ENCODE measurements at regions not wholly inside any gene's neighbourhood (a gene's known extent, or its start where the extent isn't known, plus 50 kb on each side); places are given as distances from the start of the nearest gene placed in this dataset.
A peak's percentile ranks its signal among the peaks of the same experiment; 100 is the strongest.
"Not testable (repeated sequence)": the region's sequence is repeated elsewhere in the genome, so short reads cannot be mapped to it uniquely, and the experiment has no call there.

DNA sequence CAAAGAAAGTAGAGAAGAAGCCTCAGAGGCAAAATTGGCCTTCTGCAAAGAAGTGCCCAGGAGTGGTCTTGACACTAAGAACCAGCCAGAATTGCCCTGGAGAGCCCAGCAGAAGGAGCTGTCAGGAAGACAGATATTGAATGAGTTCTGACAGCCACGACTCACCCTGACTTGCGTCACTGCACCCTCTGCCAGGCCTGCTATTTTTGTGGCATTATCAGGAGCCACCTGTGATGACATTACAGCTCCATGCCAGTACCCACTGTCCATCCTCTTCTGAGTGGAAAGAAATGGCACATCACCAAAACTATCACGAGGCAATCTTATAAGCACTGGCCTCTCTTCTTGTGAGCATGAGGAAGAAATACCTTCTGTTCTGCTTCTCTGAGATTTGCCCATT lies 67.7 kb downstream of the SMIM20 start:
- no peak for DNase-seq

DNA sequence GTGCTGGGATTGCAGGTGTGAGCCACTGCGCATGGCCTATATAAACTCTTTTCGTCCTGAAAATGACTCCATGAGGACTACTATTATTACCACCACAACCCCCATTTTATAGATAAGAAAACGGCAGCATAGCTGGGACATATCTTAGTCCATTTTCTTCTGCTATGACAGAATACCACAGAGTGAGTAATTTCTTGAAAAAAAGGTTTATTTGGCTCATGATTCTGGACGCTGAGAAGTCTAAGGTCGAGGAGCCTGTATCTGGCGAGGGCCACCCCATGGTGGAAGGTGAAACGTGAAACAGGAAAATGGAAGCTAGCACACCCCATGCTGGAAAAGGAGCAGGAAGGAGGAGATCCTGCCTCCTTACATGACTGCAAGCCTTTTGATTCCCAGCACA lies 68.9 kb downstream of the SMIM20 start:
- DNase-seq: no peak

DNA sequence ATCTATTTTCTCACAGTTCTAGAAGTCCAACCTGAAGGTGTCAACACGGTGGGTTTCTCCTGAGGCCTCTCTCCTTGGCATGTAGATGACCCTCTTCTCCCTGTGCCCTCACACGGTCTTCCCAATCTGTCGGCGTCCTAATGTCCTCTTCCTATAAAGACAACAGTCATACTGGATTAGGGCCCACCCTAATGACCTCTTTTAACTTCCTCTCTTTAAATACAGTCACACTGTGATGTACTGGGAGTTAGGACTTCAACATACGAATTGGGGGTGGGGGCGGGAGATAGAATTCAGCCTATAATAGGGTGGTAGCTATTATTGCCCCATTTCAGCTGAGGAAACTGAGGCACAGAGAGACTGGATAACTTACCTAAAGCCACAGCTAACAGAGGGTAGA lies 70.2 kb downstream of the SMIM20 start:
- DNase-seq: no peak

DNA sequence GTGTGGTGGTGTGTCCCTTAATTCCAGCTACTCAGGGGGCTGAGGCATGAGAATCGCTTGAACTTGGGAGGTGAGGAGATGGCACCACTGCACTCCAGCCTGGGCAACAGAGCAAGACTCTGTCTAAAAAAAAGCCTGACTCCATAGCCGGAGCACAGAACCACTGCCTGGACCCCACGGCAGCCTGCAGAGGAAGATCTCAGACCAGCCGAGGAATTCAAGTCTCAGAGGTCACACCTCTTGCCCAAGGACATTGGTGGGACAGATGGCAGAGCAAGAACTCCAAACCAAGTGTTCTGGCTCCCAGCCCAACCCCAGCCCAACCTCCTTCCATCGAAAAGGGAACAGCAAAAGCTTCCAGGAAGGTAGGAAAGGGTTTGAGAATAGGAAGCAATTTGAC lies 70.8 kb downstream of the SMIM20 start:
- no peak for DNase-seq

DNA sequence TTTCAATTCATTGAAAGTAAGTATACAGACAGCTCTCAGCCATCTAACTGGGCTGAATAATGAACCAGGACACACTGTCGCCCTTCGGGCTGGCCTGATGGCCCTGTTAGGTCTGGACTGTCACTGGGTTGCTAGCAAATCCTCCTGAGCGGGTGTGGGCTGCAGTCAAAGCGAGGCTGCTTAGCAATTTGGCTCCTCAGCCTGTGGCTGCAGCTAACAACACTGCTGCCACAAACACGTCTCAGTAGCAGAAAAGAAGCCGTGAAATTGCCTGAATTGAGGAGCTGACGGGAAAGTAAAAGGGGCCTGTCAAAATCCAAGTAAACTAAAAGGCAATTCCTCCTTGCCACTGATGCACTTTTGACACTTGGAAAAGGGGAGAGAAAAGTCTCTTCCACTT lies 72.8 kb downstream of the SMIM20 start:
- DNase-seq: no peak

DNA sequence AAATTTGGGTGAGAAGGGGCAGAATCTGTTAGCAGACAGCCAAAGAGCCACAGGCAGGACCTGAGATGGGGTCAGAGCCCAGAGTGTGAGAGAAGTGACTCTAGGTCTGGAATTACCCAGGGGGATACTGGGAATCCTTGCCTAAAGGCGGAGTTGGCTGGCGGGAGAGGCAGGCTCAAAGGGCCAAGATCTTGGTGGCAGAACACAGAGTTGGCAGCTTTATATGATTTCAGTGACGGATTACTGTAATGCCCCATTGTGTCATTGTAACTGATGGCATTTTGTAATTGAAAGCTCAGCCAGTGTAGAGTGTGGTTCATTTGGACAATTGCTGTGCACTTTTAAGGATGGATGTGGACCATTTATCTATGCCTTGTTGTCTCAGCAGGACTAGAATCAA lies 77.3 kb downstream of the SMIM20 start:
- no peak for DNase-seq

DNA sequence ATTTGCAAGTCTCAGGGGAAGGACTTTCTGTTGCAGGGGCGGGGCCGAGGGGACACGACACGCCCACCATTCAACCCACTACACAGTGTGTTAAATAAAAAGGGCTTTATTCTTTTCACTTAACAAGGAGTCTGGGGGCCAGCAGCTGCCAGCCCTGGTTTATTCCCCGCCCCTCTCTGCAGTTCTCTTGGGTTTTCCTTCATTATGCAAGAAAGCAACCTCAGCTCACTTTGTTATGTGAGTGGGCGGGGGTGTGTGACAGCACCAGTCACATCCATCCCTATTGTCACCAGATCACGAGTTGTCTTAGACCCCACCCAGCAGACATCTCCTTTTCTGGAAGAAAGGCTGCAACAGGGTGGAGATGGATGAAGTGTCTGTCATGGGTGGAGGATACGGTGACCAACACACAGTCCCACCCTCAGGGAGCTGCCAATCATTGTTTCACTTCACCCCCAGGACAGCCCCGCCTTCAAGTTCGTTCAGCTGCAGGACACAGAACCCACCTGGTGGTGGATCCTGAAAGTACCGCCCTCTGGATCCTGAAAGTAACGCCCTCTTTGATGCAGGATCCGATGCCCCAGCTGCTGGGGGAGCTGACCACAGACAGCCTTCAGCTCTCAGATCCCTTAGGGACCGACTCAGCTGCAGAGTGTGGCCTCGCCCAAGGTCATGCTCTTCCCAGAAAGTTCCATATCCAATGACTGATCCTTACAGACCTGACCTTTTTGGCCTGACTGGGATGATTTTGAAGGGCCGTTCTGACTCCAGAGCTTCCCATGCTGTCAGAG lies 79.6 kb downstream of the SMIM20 start:
- no peak for DNase-seq

DNA sequence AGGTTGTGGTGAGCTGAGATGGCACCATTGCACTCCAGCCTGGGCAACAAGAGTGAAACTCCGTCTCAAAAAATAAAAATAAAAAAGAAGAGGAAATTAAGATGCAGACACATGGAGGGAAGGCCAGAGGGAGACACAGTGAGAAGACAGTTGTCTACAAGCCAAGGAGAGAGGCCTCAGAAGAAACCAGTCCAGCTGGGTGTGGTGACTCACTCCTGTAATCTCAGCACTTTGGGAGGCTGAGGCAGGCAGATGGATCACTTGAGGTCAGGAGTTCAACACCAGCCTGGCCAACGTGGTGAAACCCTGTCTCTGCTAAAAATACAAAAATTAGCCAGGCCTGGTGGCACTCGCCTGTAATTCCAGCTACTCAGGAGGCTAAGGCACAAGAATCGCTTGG lies 80.6 kb downstream of the SMIM20 start:
- not testable (repeated sequence) for DNase-seq

DNA sequence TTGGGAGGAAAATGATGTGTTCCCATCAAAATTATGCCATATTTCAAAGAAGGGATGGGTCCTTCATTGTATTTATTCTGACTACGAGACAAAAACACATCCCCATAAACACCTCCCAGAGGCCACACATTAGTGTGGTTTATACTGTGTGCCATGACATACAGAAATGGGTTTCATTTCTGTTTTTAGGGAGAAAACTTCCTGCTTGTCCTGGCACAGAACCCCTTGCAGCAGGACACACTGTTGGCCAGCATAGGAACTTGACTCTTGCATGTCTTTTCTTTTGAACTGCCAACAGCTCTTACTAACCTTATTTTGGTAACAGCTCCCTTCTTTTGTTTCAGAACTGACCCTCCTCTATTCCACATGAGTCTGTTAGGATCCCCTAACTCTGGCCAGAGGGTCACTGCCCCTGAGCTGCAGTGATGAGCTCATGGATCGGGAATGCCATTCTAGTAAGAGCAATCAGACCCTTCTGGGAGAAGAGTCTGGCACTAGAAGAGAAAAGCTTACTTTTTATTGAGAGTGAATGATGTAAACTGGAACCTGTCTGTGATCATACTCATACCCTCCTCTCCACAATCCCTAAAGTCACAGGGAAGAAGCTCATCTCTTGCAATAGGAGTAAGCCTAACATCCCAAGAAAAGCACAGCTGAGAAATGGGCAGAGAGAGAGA lies 86.4 kb downstream of the SMIM20 start:
- DNase-seq: no peak

DNA sequence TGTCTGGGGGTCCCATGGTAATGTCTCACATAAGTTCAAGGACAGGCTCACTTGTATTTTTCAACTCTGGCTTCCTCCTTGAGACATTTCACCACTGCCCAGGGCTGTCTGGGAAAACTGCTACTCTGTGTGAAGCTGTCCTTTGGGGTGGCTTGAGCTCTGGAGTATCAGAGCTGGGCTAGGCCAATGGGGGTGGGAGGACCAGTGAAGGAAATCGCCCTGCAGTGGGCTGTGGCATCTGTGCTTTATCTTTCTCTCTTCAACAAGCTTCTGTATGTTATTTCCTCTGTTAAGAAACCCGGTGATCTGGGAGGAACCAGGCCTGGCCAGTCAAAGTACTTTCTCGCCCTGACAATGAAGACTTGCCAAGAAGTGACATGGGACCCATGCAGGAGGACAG lies 87.4 kb downstream of the SMIM20 start:
- DNase-seq: no peak

DNA sequence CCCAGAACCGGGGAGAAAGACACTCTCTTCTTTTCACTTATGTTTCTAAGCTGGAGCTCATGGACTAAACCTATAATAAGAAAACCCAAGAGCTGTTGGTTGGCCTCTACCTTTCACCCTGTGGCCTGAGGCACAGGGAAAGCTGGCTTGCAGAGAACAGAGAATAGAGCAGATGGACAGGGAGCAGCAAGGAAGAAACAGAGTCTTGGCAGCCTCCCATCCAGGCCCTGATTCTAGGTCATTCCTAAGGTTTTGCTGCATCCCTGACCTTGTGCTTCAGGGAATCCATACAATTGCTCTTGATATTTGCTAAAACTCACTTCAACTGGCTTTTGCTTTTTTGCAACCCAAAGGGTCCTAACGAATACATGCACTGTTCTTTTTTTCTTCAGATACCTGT lies 87.8 kb downstream of the SMIM20 start:
- DNase-seq: no peak

DNA sequence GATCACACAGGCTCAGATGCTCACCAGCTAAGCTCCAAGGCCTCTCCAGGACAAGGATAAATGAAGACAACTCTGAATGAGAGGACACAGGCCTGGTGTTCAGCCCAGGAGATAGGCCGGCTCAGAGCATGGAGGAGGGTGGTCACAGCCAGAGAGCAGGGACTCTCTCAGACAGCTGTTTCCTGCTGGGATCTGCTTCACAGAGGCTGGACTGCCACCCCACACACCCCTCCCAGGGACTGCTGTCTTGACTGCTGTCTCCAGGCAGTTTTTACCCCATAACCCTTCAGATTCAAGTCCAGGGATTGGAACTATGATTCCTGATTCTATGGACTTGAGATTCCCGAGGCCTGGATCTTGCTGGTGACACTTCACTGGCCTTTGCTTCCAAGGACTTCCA lies 89.0 kb downstream of the SMIM20 start:
- no peak for DNase-seq

DNA sequence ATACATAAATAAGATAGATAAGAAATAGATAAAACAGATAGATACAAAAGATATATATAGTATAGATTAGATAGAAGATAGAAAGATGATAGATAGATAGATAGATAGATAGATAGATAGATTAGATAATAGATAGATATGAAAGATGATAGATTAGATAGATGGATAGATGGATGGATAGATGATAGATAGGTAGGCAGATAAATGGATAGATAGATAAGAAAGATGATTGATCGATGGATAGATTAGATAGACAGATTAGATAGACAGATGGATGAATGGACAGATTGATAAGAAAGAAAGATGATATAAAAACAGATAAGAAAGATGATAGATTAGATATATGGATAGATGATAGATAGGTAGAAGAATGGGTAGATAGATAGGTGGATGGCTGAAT lies 90.3 kb downstream of the SMIM20 start:
- DNase-seq: no peak

DNA sequence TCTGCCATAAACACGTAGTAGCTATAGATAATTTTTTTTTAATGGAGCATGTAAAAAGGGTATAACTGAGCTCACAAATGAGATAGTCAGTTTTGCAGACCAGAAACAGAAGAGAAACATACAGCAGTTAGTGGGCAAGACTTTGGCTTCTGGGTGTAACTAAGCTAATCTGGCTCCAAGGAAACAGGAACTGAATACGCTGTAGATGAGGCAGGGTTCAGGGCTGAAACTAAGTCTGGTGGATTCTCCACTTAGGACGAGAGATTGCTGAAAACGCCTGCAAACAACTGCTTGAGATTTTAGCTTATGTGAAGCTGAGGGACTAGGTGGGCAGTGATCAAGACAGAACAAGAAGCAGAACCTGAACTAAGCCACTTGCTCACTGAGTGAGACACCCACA lies 91.7 kb downstream of the SMIM20 start:
- no peak for DNase-seq

DNA sequence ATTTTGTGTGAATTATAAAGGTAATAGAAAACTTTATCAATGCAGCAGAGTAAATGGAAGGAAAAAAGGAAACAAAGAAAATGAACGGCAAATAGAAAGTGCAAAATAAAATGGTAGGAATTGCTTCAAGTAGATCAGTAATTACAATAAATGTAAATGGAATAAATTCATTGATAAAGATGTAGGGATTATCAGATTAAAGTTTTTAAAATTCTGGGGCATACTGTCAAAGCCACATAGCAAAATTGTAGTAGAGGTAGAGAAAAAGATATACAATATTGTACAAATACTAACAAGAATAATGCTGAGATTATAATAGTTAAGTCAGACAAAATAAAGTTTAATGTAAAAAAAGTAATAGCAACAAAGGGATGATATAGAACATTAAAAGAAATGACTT lies 94.7 kb downstream of the SMIM20 start:
- no peak for DNase-seq

DNA sequence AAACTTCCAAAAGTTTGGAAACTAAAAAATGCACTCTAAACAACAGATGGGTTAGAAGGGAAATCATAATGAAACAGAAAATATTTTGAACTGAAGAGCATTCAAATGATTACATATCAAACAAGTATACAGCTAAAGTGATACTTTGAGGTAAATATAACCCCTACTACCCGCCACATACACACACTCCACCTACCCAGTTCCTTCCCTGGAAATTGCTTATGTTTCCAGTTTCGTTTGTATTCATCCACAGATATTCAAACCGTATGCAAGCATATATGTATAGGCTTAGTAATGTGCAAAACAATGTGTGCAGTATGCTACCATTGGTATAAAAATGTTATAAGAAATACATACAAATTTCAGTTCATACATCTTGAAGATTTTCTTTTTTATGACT lies 95.5 kb downstream of the SMIM20 start:
- no peak for DNase-seq

DNA sequence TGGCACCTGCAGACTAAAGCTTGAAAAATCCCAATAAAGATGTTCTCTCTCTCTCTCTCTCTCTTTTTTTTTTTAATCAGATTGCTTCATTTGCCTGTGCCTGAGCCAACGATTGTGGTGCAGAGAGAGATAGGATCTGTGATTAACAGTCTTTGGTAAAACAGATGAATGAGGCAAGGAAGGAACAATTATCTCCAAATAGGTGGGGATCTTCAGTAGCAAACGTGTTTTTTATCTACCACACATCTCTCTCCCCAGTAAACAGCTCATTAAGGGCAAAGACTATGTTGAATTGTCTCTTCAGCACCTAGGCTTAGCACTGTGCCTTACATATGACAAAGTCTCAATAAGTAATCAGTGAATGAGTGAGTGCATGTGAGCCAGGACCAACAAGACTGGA lies 96.3 kb downstream of the SMIM20 start:
- no peak for DNase-seq

DNA sequence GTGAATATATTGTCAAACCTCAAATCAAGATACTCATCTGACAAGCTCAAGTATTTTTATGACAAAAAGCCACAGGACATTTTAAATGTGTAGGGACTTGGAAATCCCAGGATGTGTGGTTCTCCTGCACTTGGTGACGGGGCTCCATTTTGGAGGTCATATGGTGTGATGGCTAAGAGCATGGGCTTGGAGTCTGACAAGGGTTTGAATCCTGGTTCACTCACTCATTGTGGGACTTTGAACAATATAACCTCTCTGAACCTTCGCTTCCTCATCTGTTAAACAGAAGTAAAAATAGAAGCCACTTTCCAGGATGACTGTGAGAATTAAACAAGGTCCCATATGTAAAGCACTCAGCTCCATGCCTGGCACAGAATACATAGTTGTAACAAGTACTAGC lies 99.6 kb downstream of the SMIM20 start:
- no peak for DNase-seq

DNA sequence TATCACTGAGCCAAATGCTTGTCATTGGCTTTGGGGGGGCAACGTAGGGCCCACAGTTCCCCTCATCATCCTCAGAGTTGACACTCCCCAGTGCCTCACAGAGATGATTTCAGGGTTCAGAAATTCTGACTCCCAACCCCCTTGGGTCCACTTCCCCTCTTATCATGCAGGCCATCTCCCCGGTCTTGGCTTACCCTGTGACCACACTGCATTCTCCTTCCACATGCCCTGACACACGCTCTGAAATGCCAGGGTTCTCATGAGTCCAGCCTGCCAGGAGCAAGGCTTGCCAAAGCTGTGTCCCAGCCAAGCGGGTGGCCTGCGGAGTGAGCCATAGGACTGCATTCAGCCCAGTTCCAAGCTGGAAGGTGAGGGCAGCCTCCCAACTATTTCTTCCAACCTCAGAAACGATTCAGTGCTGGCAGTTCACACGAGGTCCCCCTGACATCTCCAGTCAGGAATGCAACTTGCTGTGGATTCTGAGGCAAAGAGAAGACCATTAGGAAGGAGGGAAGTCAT lies 101.2 kb downstream of the SMIM20 start:
- DNase-seq: peak; percentile 85

DNA sequence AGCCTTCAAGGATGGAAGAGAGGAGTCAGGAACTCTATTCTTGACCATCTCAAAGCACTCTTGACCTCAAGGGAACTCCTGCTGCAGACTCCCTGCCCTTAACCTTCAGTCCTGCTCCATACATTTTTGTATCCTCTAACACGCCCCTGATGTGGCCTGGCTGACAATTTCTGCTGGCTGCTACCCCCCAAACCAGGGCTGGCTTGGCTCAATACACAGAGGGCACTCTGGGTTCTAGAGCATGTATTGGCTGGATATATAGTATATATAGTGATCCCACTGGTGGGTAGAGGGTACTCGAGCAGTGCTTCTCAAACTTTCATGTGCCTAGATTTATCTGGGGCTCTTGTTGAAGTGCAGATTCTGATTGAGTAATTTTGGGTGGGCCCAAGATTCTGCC lies 101.9 kb downstream of the SMIM20 start:
- DNase-seq: no peak

DNA sequence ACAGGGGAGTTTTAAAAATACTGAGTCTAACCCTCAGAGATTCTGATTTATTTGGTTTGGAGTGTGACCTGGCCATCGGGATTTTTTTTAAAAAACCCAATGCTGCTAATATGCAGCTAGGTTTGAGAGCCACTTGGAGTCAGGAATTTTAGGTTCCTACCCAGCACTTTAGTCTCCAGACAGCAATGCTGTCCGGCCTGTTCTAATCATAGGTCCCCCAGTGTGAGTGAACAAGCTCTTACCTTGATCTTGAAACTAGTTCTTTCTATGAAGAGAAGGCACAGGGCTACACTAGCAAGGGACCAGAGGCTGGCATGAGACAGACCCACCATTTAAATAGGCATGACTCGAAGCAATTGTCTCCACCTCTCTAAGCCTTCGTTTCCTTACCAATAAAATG lies 103.5 kb downstream of the SMIM20 start:
- no peak for DNase-seq

DNA sequence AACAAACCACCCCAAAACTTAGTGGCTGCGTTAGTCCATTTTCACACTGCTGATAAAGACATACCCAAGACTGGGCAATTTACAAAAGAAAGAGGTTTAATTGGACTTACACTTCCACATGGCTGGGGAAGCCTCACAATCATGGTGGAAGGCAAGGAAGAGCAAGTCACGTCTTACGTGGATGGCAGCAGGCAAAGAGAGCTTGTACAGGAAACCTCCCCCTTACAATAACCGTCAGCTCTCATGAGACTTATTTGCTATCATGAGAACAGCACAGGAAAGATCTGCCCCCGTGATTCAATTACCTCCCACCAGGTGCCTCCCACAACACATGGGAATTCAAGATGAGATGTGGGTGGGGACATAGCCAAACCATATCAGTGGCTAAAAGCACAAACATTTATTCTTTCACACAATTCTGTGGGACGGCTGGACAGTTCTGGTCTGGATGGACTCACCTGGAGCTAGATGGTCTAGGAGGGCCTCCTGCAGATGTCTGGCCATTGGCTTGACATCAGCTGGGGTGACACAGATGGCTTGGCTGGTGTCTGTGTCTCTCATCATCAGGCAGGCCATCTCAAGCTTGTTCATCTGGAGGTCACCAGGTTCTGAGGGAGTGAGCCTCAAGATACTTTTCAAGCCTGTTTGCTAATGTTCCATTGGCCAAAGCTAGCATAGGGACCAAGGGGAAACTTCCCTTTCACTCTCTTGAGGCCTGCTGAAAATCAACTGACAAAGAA lies 104.1 kb downstream of the SMIM20 start:
- not testable (repeated sequence) for DNase-seq

DNA sequence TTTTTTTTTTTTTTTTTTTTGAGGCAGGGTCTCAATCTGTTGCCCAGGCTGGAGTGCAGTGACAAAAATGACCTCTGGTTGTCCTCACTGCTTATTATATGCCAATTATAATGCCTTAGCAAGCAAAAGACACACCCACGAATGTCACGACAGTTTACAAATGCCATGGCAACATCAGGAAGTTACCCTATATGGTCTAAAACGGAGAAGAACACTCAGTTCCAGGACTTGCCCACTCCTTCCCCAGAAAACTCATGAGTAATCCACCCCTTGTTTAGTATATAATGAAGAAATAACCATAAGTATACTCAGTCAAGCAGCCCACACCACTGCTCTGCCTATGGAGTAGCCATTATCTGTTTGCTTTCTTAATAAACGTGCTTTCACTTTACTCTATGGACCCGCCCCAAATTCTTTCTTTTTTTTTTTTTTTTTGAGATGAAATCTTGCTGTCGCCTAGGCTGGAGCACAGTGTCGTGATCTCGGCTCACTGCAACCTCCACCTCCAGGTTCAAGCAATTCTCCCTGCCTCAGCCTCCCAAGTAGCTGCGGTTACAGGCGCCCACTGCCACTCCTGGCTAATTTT lies 106.2 kb downstream of the SMIM20 start:
- no peak for DNase-seq

DNA sequence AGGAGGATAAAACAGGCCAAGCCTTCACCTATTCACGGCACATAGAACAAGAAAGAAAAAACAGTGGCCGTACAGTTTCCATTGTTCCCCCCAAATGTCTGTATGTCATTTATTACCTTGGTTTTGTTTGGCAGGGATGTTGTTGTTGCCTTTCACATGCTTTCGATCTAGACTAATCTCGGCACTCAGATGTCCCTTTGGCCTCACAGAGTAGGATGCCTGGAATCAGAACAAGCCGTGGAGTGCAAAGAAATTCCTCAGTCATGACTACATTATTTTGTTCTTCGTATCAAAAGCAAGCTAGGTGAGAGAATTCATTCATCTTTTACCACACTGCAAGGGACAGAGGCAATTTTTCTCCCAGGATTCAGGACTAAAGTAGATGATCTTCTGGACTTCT lies 106.9 kb downstream of the SMIM20 start:
- no peak for DNase-seq

All from amniotic stem cell (primary cell).